ENCODE measurements at regions not wholly inside any gene's neighbourhood (a gene's known extent, or its start where the extent isn't known, plus 50 kb on each side); places are given as distances from the start of the nearest gene placed in this dataset.

- DNase-seq (ENCODE audit: low read depth, low spot score), result no peak
These were observed 269.6 kb downstream of the HTR7 start for GRCh38 chr10:90588222-90588621.

DNA sequence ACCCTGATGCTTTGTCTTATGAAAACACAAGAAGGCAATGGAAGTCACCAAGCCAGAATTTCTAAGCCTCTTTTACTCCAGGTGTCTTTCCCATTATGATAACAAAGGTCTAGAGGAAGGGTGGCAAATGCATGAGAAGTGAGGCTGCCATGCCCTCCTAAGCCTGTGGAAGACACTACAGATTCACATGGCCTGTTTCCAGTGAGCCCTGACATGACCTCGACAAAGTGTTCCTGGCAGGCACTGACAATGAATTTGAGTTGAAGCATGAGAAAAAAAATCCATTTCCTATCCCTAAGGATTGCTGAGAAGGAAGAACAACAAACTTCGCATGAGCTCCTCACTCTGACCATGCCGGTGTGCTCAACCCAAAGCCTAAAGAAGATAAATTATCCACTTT is 268.0 kb downstream of the HTR7 start:
- no peak for DNase-seq (ENCODE audit: low read depth, low spot score)

DNA sequence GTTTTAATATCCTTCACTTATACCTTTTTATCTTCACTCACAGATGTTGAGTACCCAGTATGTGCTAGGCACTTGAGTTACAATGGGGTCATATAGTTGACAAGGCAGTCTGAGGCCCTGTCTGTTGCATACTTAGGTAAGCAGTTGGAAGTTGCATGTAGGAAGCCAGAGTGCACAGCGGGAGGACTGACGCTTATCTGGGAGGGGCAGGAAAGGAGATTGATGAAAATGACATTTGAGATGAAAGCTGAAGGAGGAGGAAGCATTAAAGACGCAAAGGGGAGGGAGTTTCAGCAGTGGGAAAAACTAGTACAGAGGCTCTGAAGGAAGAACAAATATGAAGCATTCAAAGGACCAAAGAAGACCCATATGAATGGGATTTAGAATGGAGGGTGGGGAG is 266.2 kb downstream of the HTR7 start:
- DNase-seq (ENCODE audit: low read depth, low spot score), result no peak

DNA sequence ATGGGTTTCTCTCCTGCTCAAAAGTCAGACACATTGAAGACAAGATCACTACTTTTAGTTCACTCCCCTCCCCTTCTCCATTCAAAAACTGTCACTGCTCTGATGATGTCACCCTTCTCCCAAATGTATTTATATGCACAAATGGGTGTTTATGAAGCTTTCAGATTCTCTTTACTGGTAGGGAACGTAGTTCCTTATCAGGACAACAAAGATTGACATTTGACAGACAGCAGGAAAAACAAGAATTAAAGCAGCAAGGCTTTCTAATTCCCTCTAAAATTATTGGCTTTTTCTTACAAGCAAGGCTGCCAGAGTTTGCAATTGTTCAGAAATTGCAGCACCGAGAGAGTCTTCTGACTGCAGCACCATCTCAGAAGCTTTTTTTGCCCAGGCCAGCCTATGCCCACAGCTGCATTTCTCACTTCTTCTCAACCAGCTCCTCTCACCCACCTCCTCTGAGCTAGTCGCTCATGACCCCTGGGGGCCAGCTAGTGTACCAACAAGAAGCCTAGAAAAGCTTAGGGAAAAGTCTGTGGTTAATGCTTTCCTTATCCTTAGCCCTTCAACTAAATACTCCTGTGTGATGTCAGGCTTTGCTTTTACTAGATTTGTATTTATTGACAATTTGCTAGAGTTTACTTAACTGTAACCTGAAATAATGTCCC is 265.1 kb downstream of the HTR7 start:
- DNase-seq (ENCODE audit: low read depth, low spot score), result peak; percentile 68

GRCh38 chr10:90598513-90598912 is 259.3 kb downstream of the HTR7 start:
- DNase-seq (ENCODE audit: low read depth, low spot score), result no peak

DNA sequence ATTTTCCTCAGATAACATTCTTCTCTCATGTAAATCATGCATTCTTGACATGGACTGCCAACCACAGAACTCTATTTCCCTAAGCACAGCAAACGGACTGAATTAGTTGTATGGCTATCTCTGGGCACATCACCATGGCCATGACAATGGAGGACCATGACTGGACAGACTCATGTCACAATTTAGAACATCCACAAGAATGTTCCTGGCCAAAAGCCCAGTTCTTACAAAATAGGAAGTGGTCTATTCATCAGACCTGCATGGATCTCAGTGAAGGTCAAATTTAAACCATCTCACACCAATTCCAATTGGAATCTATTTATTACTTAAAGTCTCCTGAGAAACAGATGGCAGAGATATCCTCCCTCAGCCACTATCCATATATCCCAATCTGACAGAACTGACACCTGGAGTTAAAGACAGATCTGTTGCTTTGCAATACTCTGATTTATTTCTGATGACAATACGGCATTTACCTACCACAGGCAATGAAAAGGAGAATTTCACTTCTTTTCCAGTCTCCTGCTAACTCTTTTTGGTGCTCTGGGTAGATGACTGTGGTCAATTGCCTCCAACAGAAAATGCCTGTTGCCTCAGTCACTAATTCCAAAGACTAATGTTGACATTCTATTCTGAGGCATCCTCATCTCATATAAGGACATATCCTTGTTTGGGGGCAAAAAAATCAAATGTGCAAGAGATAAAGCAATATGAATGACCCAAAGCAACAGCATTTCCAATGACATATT is 254.8 kb downstream of the HTR7 start:
- no peak for DNase-seq (ENCODE audit: low read depth, low spot score)

DNA sequence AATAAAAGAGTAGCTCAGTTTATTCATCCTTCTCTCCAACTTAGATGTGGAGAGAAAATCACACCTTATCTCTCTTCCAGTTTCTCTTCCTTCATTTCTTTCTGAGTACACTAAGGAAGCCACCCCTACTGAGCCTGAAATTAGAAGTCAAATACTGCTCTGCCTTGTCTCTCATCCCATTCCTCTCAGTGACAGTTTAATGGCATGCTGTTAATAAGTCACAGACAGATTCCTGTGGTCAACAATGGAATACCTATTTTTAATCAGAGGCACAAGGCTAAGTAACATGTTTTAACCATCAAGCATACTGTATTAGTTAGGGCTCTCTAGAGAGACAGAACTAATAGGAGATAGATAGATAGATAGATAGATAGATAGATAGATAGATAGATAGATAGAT is 253.2 kb downstream of the HTR7 start:
- DNase-seq (ENCODE audit: low read depth, low spot score), result no peak

- DNase-seq (ENCODE audit: low read depth, low spot score), result no peak
These were observed 252.3 kb downstream of the HTR7 start for GRCh38 chr10:90605506-90605905.

- DNase-seq (ENCODE audit: low read depth, low spot score), result no peak
These were observed 245.6 kb downstream of the HTR7 start for GRCh38 chr10:90612276-90612675.

DNA sequence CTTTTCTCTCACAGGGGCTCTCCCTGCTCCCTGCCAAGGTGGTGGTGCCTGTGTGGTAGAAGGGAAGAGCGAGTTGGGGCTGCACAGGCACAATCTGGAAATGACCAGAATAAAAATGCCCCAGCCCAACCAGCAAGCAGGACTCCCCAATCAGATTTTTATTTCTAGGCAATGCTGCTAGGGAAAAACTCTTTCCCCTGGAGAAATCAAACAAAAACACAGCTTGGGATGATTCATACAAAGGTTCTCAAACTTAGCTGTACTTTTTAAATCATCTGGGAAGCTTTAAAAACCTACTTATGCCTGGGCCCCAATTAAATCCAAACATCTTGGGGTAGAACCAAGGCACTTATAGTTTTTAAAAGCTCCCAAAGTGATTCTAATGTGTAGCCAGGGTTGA is 243.2 kb downstream of the HTR7 start:
- DNase-seq (ENCODE audit: low read depth, low spot score), result peak; percentile 15

DNA sequence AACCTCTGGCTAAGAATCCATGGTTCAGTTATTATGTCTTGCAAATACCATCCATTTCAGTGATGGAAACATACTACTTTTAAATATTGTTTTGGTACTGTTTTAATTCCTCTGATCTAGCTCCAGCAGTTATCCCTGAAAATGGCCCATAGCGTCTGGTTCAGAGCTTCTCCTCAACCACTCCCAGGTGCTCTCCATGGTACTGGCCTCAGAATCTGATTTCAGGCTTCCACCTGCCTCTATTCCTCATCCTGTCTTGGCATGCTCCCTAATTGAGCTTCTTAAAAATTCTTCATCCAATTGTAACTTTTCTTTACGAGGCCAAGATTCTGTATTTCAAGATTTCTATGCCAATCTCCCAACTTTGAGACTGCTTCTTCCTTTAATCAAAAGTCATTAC is 236.3 kb downstream of the HTR7 start:
- no peak for DNase-seq (ENCODE audit: low read depth, low spot score)

- DNase-seq (ENCODE audit: low read depth, low spot score), result no peak
These were observed 222.6 kb downstream of the HTR7 start for GRCh38 chr10:90635111-90635765.

- DNase-seq (ENCODE audit: low read depth, low spot score), result no peak
These were observed 217.1 kb downstream of the HTR7 start for GRCh38 chr10:90640756-90641155.

- no peak for DNase-seq (ENCODE audit: low read depth, low spot score)
These were observed 216.1 kb downstream of the HTR7 start for GRCh38 chr10:90641731-90642130.

- DNase-seq (ENCODE audit: low read depth, low spot score), result no peak
These were observed 215.7 kb downstream of the HTR7 start for GRCh38 chr10:90642136-90642535.

DNA sequence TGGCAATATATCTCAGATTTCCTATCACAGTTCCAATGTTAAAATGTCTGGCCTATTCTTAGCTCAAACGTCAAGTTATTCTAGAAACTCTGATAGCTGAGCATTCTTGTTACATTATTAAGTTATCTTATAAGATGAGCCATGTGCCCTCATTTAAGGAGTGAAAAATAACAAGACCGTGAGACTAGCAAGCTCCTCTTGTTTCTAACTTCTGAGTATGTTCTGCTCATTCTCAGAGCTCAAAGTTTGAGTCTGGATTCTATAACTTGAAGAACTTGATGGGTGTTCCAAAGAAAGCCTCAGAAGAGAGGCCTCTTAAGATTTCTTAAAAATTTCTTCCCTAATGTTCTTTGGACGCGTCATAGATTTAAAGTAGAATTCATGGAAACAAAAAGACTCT is 215.2 kb downstream of the HTR7 start:
- DNase-seq (ENCODE audit: low read depth, low spot score), result no peak

DNA sequence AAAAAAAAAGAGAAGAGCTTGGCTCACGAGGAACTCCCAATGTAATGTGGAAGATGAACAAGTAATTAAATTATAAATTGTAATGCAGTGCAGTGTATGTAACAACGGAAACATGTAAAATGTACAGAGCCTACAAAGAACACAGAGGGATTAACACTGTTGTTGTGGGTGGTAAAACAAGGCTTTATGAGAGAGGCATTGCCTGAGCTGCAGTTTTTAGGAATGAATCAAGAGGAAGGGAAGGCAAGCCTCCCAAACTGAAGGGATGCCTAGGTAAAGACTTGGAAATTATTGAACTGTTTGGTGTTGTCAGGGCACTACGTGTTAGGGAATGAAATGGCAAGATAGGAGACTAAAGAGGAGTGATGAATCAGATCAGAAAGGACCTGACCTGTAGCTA is 213.7 kb downstream of the HTR7 start:
- no peak for DNase-seq (ENCODE audit: low read depth, low spot score)

GRCh38 chr10:90650858-90651257 is 207.0 kb downstream of the HTR7 start:
- no peak for DNase-seq (ENCODE audit: low read depth, low spot score)

GRCh38 chr10:90652519-90652918 is 205.3 kb downstream of the HTR7 start:
- no peak for DNase-seq (ENCODE audit: low read depth, low spot score)

DNA sequence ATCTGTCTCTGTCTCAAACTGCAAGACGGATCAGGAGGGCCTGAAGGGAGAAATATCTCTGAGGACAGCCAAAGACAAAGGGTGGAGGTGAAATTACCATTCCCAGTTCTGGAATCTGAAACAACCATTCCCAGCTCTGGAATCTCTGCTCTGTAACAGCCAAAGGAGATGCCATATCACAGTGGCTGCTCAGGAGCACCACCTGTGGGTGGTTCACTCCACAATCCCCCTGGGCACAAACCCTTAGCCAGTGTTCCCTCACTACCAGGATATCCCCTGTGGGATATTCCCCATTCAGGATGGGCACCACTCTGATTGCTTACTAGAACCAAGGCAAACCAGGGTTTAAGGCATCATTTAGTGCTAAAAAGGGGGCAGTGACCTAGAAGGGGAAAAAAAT is 199.0 kb downstream of the HTR7 start:
- DNase-seq (ENCODE audit: low read depth, low spot score), result no peak

DNA sequence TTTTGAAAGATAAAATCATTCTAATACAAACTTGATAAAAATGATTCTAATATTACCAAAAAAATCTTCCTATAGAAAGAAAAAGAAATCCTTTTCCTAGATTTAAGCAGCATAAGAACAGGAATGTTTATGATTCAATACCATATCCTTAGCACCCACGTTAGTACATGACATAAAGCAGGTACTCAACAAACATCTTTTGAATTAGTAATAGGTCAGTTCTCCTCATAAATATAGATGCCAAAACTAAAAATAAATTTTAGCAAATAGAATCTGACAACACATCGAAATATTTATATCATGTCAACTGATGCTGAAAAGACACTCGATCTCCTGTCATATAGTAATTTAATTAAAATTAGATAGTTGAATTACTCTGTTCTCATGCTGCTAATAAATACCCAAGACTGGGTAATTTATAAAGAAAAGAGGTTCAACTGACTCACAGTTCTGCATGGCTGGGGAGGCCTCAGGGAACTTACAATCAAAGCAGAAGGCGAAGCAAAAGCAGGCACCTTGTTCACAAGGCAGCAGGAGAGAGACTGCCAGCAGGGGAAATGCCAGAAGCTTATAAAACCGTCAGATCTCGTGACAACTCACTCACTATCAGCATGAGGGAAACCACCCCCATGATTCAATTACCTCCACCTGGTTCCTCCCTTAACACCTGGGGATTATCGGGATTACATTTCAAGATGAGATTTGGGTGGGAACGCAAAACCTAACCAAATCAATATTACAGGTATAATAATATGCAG is 191.8 kb downstream of the HTR7 start:
- DNase-seq (ENCODE audit: low read depth, low spot score), result no peak

DNA sequence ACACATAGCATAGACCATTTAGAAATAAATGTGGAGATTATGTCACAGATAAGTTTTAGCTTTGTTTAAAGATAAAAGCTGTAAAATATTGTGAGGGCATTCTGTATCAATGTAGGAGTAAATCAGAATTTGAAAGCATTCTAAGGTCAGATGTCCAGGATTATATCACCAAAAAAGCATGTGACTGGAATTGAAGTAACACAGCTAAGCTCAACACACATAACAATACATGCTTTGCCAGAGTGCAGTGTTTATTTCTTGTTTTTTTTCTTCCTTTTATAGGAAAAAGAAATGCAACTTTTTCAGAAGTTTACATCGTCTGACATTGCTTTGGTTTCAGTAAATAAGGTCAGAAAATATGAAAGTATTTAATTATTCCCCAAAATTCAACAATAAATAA is 183.4 kb downstream of the HTR7 start:
- DNase-seq (ENCODE audit: low read depth, low spot score), result no peak
